ENCODE measurements at regions not wholly inside any gene's neighbourhood (a gene's known extent, or its start where the extent isn't known, plus 50 kb on each side); places are given as distances from the start of the nearest gene placed in this dataset.

- Mint-ChIP-seq H3K4me1 (no peaks in the 10 kb centered on the region), H3K27me3 (ENCODE audit: low read depth in 3 of 3) (peaks cover 0 to 1% (median 0%) of the 10 kb centered on the region in 3 donors), H3K9me3 (no peaks in the 10 kb centered on the region), H3K4me3 (no peak overlapping the region), H3K36me3 (no peaks in the 10 kb centered on the region), H3K27ac (no peak overlapping the region)
- intact Hi-C loops (cut with micrococcal nuclease): no loop called here
- no peaks in the 10 kb centered on the region for H4K20me1 ChIP-seq (ENCODE audit: insufficient read depth, low read length)
- no peak overlapping the region for H3K4me2 ChIP-seq (replicated peaks; ENCODE audit: extremely low read depth, low read length, poor library complexity, severe bottlenecking)
- no peak overlapping the region for H3K9ac ChIP-seq (ENCODE audit: insufficient read depth, low read length, poor library complexity, severe bottlenecking)
- H3K4me1 ChIP-seq (ENCODE audit: control insufficient read depth in 1 of 2, insufficient read depth in 2 of 2, low read length in 2 of 2): no peaks in the 10 kb centered on the region
- no peaks in the 10 kb centered on the region for H3K36me3 ChIP-seq (replicated peaks in 1 of 2; ENCODE audit: control insufficient read depth in 1 of 2, insufficient read depth in 2 of 2, low read length in 2 of 2)
- H3K27ac ChIP-seq (ENCODE audit: low read depth in 1 of 2, low read length in 2 of 2): no peak overlapping the region
- no peaks in the 10 kb centered on the region for H3K9me3 ChIP-seq (replicated peaks in 1 of 2; ENCODE audit: control insufficient read depth in 1 of 2, insufficient read depth in 1 of 2, low read length in 2 of 2)
- no peak for DNase-seq
- no peaks in the 10 kb centered on the region for H3K27me3 ChIP-seq (ENCODE audit: control insufficient read depth in 2 of 2, insufficient read depth in 2 of 2, low read length in 2 of 2)
- WGBS (ENCODE audit: insufficient coverage): 100% methylated on average over 1 of the region's 2 CpGs
- no peak overlapping the region for H2AFZ ChIP-seq (ENCODE audit: insufficient read depth, low read depth, low read length, poor library complexity, severe bottlenecking)
- H3K79me2 ChIP-seq (ENCODE audit: insufficient read depth, low read length): no peaks in the 10 kb centered on the region
- H3K4me3 ChIP-seq (replicated peaks in 1 of 3; ENCODE audit: low read depth in 2 of 3, low read length in 3 of 3): no peak overlapping the region
- no peak for TF ChIP-seq CTCF (IDR thresholded peaks at IDR 0.05)
Measured at GRCh38 chr4:32374206-32374605, 1654.0 kb downstream of the PCDH7 start.

- Histone ChIP-seq H3K9me3 (replicated peaks in 1 of 2; ENCODE audit: control insufficient read depth in 1 of 2, insufficient read depth in 1 of 2, low read length in 2 of 2) (no peaks in the 10 kb centered on the region), H3K4me1 (ENCODE audit: control insufficient read depth in 1 of 2, insufficient read depth in 2 of 2, low read length in 2 of 2) (no peaks in the 10 kb centered on the region), H3K27ac (ENCODE audit: low read depth in 1 of 2, low read length in 2 of 2) (no peak overlapping the region), H4K20me1 (ENCODE audit: insufficient read depth, low read length) (no peaks in the 10 kb centered on the region), H3K79me2 (ENCODE audit: insufficient read depth, low read length) (no peaks in the 10 kb centered on the region), H3K27me3 (ENCODE audit: control insufficient read depth in 2 of 2, insufficient read depth in 2 of 2, low read length in 2 of 2) (no peaks in the 10 kb centered on the region), H3K9ac (ENCODE audit: insufficient read depth, low read length, poor library complexity, severe bottlenecking) (no peak overlapping the region), H3K36me3 (replicated peaks in 1 of 2; ENCODE audit: control insufficient read depth in 1 of 2, insufficient read depth in 2 of 2, low read length in 2 of 2) (no peaks in the 10 kb centered on the region), H2AFZ (ENCODE audit: insufficient read depth, low read depth, low read length, poor library complexity, severe bottlenecking) (no peak overlapping the region), H3K4me2 (replicated peaks; ENCODE audit: extremely low read depth, low read length, poor library complexity, severe bottlenecking) (no peak overlapping the region), H3K4me3 (replicated peaks in 1 of 3; ENCODE audit: low read depth in 2 of 3, low read length in 3 of 3) (no peak overlapping the region)
- no peak for TF ChIP-seq CTCF (IDR thresholded peaks at IDR 0.05)
- WGBS (ENCODE audit: insufficient coverage): no CpG with 5 or more reads among the region's 3 CpGs
- Mint-ChIP-seq H3K27me3 (ENCODE audit: low read depth in 3 of 3) (no peaks in the 10 kb centered on the region), H3K36me3 (no peaks in the 10 kb centered on the region), H3K9me3 (no peaks in the 10 kb centered on the region), H3K4me1 (no peaks in the 10 kb centered on the region), H3K27ac (no peak overlapping the region), H3K4me3 (no peak overlapping the region)
- DNase-seq: no peak
- intact Hi-C loops (cut with micrococcal nuclease): no loop called here
Measured at GRCh38 chr4:32393806-32394205, 1673.6 kb downstream of the PCDH7 start.
